GM19438 (cell line): ENCODE measurements at regions not wholly inside any gene's neighbourhood (a gene's known extent, or its start where the extent isn't known, plus 50 kb on each side); places are given as distances from the start of the nearest gene placed in this dataset.
"Not testable (repeated sequence)": the region's sequence is repeated elsewhere in the genome, so short reads cannot be mapped to it uniquely, and the experiment has no call there.

ENCODE experiments used
- ATAC-seq: cut with Tn5 transposase; IDR thresholded peaks from one replicate; pipeline ENCODE4 v1.9.1; 2021; ENCODE audit warnings: low read depth; ENCODE audit not compliant: unreplicated experiment

DNA sequence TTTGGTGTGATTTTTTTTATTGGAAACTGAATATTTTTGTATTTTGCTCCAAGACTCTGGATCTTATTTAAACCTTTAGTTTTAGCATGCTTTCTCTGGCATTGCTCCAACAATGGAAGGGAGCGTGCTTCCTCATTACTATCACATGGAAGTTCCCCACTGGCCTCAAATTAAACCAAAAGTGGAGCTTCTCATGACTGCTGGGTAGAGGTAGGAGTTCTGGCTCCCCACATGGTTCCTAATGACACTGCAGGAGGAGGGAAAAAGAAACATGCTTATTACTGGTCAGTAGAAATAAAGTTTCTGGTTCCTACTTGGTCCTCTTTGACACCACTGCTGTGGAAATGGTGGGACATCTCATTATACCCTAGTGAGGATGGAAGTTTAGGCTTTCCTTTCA lies 310.5 kb downstream of the PTGER3 start:
- no peak for ATAC-seq

GRCh38 chr1:70738624-70739023 lies 309.0 kb downstream of the PTGER3 start:
- ATAC-seq = no peak

DNA sequence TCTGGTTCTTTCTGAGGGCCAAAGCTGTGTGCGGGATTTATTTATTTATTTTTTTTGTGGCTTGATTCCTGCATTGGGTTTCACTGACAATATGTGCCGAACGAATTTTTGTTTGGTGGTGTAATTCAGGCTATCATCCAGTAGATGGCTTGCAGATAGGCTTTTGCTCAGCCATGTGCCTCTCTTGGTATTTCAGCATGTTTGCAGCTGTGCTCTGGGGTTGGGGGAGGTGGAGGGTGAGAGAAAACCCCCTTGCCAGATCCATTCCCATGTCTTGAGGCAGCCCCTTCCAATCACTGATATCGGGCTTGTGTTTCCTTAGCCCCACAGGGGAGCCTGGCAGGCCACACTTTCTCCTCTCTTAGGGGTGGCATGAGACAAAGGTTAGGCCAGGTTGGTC lies 302.4 kb downstream of the PTGER3 start:
- peak; percentile 56 for ATAC-seq

DNA sequence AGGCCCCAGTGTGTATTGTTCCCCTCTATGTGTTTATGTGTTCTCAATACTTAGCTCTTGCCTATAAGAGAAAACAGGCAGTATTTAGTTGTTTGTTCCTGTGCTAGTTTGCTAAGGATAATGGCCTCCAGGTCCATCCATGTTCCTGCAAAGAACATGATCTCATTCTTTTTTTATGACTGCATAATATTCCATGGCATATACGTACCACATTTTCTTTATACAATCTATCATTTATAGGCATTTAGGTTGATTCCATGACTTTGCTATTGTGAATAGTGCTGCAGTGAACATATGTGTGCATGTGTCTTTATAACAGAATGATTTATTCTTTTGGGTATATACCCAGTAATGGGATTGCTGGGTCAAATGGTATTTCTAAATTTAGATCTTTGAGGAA lies 301.6 kb downstream of the PTGER3 start:
- ATAC-seq = not testable (repeated sequence)

- ATAC-seq = not testable (repeated sequence)
These were observed 300.5 kb downstream of the PTGER3 start for GRCh38 chr1:70747123-70747522.

- not testable (repeated sequence) for ATAC-seq
These were observed 295.8 kb downstream of the PTGER3 start for GRCh38 chr1:70751676-70752287.

GRCh38 chr1:70754701-70755100 lies 292.9 kb downstream of the PTGER3 start:
- no peak for ATAC-seq

DNA sequence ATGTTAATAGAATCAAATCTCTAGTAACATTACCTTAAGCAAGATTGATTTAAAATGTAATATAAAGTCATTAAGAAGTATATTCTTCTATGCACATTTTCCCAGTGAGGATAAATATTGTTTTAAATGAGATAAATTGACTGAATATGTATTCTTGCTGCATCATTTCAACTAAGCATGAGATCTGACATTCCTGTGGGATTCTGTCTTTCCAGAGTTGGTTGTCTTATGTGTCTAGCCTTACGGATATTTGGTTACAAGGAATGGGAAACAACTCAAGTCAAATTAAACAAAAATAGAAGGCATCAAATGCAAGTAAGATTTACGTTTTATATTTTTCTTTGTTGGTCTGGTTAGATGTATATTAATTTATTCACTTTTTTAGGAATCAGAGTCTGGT lies 287.5 kb downstream of the PTGER3 start:
- ATAC-seq = no peak

DNA sequence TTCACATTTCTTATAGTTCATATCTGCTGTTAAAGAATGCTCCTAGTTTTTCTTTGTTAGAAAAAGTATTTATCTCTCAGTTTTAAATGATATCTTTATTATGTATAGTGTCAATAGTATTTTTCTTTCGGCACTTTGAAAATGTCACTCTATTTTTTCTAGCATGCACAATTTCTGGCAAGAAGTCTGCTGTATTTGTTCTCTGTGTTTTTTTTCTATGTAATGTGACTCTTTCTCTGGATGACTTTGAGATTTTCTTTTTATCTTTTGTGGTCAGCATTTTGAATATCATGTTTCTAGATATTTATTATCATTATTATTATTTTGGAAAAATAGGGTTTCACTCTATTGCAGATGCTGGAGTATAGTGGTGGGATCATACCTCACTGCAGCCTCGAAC lies 285.2 kb downstream of the PTGER3 start:
- ATAC-seq = no peak

- ATAC-seq = no peak
These were observed 282.9 kb downstream of the PTGER3 start for GRCh38 chr1:70764747-70765146.

DNA sequence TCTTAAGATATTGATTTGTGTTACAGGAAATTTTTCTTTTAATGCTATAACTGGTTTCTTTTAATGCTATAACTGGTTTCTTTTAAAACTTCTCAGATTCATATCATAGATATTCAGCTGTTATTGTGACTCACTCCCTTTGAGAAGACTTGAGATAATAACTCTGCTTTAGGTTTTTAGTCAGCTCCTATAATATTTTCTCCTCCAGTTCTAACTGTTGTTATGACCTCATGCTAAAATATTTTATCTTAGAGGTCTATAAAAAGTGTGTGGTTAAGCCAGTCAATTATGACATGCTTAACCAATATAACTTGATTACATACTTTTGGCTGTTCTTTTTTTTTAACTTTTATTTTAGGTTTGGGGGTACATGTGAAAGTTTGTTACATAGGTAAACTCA lies 280.2 kb downstream of the PTGER3 start:
- no peak for ATAC-seq

- no peak for ATAC-seq
These were observed 279.4 kb downstream of the PTGER3 start for GRCh38 chr1:70768216-70768615.

- ATAC-seq = no peak
These were observed 269.4 kb downstream of the PTGER3 start for GRCh38 chr1:70778056-70778762.

GRCh38 chr1:70778934-70779333 lies 268.7 kb downstream of the PTGER3 start:
- ATAC-seq = no peak

GRCh38 chr1:70779571-70779970 lies 268.0 kb downstream of the PTGER3 start:
- ATAC-seq = no peak

GRCh38 chr1:70785287-70785686 lies 262.3 kb downstream of the PTGER3 start:
- ATAC-seq = no peak

DNA sequence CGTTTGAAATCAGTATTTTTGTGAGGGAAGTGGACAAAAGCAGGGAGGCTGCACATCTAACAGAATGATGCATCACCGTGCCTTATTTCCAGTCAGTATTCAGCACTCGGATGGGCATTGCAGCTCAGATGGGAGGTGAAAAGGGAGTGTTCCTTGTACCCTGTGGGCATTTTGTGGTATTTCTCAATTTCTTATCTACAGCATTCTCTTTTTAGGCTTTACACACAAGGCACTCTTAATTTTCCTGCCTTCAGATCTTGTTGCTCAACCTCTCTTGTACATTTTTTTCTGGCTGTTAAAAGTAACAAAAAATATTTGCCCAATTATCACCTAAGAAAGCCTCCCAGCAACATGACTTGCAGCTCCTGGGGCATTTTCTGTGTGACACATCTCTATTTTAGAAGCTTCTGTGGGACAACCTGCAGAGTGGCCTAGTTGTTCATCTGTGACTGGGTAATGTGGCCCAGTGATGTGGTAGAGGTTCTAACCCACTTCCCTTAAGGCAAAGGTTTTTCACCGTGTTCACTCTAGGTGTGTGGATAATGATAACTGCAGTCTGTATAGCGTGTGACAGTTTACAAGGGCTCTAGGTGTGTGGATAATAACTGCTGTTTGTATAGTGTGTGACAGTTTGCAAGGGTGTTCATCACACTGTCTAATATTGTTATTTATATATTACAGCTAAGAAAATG lies 257.2 kb downstream of the PTGER3 start:
- no peak for ATAC-seq

DNA sequence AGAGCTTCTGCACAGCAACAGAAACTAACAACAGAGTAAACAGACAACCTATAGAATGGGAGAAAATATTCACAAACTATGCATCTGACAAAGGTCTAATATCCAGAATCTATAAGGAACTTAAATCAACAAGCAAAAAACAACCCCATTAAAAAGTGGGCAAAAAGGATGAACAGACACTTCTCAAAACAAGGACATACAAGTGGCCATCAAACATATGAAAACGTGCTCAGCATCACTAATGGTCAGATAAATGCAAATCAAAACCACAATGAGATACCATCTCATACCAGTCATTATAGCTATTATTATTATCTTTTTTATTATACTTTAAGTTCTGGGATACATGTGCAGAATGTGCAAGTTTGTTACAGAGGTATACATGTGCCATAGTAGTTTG lies 252.6 kb downstream of the PTGER3 start:
- not testable (repeated sequence) for ATAC-seq

GRCh38 chr1:70796298-70796697 lies 251.3 kb downstream of the PTGER3 start:
- not testable (repeated sequence) for ATAC-seq

GRCh38 chr1:70802625-70803024 lies 245.0 kb downstream of the PTGER3 start:
- not testable (repeated sequence) for ATAC-seq

DNA sequence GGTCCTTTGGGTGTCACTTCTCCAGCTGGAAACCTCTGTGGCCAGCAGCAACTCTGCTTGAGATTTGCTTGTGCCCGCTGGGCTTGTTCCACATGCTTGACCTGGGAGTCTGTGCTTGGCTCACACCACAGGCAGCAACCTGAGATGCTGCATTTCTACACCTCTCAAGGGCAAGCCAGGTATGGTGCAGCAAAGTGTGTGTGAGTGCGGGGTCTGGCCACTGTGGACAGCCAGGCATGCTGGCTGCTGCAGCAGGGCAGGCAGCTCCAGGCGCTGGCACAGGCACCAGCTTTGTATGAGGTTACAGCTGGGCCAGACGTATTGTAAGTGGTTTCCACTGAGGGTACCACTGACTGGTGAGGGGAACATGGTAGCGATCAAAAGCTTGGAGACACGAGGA lies 242.0 kb downstream of the PTGER3 start:
- no peak for ATAC-seq
